ENCODE measurements at regions not wholly inside any gene's neighbourhood (a gene's known extent, or its start where the extent isn't known, plus 50 kb on each side); places are given as distances from the start of the nearest gene placed in this dataset.

GRCh38 chr13:89255844-89256406 lies 1584.8 kb downstream of the SLITRK5 start:
- DNase-seq: no peak

- no peak for DNase-seq
Observed at GRCh38 chr13:89267734-89268133, 1596.6 kb downstream of the SLITRK5 start.

- no peak for DNase-seq
Observed at GRCh38 chr13:89269737-89270136, 1598.6 kb downstream of the SLITRK5 start.

- DNase-seq: no peak
Observed at GRCh38 chr13:89270736-89271135, 1599.6 kb downstream of the SLITRK5 start.

GRCh38 chr13:89279374-89279773 lies 1608.2 kb downstream of the SLITRK5 start:
- DNase-seq: no peak

- no peak for DNase-seq
Observed at GRCh38 chr13:89281331-89281730, 1610.2 kb downstream of the SLITRK5 start.

- no peak for DNase-seq
Observed at GRCh38 chr13:89282241-89282640, 1611.1 kb downstream of the SLITRK5 start.

- no peak for DNase-seq
Observed at GRCh38 chr13:89287381-89287780, 1616.2 kb downstream of the SLITRK5 start.

GRCh38 chr13:89294115-89294867 lies 1623.1 kb downstream of the SLITRK5 start:
- no peak for DNase-seq

- peak; percentile 0 for DNase-seq
Observed at GRCh38 chr13:89307278-89307677, 1636.1 kb downstream of the SLITRK5 start.

GRCh38 chr13:89310943-89311672 lies 1639.9 kb downstream of the SLITRK5 start:
- no peak for DNase-seq

- DNase-seq: no peak
Observed at GRCh38 chr13:89315287-89315686, 1644.1 kb downstream of the SLITRK5 start.

- no peak for DNase-seq
Observed at GRCh38 chr13:89322466-89322865, 1651.3 kb downstream of the SLITRK5 start.

- no peak for DNase-seq
Observed at GRCh38 chr13:89324582-89324981, 1653.4 kb downstream of the SLITRK5 start.

- DNase-seq: no peak
Observed at GRCh38 chr13:89343165-89343564, 1672.0 kb downstream of the SLITRK5 start.

- DNase-seq: no peak
Observed at GRCh38 chr13:89352384-89352783, 1681.2 kb downstream of the SLITRK5 start.

GRCh38 chr13:89361909-89362308 lies 1690.7 kb downstream of the SLITRK5 start:
- DNase-seq: no peak

- no peak for DNase-seq
Observed at GRCh38 chr13:89363144-89363543, 1692.0 kb downstream of the SLITRK5 start.

GRCh38 chr13:89372193-89372592 lies 1701.0 kb downstream of the SLITRK5 start:
- DNase-seq: no peak

GRCh38 chr13:89375839-89376238 lies 1704.7 kb downstream of the SLITRK5 start:
- DNase-seq: no peak

GRCh38 chr13:89380101-89380500 lies 1708.9 kb downstream of the SLITRK5 start:
- DNase-seq: no peak

GRCh38 chr13:89382981-89383380 lies 1711.8 kb downstream of the SLITRK5 start:
- no peak for DNase-seq

- DNase-seq: no peak
Observed at GRCh38 chr13:89383891-89384290, 1712.7 kb downstream of the SLITRK5 start.

GRCh38 chr13:89393758-89394304 lies 1722.7 kb downstream of the SLITRK5 start:
- no peak for DNase-seq

All from activated CD4-positive, alpha-beta T cell treated with anti-CD3 and anti-CD28 coated beads, Interleukin-2, amount 50 U/mL, for 16 hours (primary cell).